ENCODE measurements at regions not wholly inside any gene's neighbourhood (a gene's known extent, or its start where the extent isn't known, plus 50 kb on each side); places are given as distances from the start of the nearest gene placed in this dataset.

- no peaks in the 10 kb centered on the region for H3K36me3 ChIP-seq
- no peak overlapping the region for H3K27ac ChIP-seq
- TF ChIP-seq CTCF (IDR thresholded peaks at IDR 0.05) = no peak
- no peaks in the 10 kb centered on the region for H3K4me1 ChIP-seq
- no peak for DNase-seq (ENCODE audit: low spot score)
- H3K9me3 ChIP-seq = no peaks in the 10 kb centered on the region
- H3K27me3 ChIP-seq = no peaks in the 10 kb centered on the region
- H3K4me3 ChIP-seq = no peak overlapping the region
Measured at GRCh38 chr20:63091901-63092659, 85.3 kb upstream of the BHLHE23 start.

GRCh38 chr20:63090682-63091571 is 84.2 kb upstream of the BHLHE23 start:
- Histone ChIP-seq H3K9me3 (no peaks in the 10 kb centered on the region), H3K27me3 (no peaks in the 10 kb centered on the region), H3K4me1 (no peaks in the 10 kb centered on the region), H3K27ac (no peak overlapping the region), H3K4me3 (no peak overlapping the region), H3K36me3 (no peaks in the 10 kb centered on the region)
- no peak for TF ChIP-seq CTCF (IDR thresholded peaks at IDR 0.05)
- DNase-seq (ENCODE audit: low spot score) = no peak

GRCh38 chr20:63090052-63090451 is 83.3 kb upstream of the BHLHE23 start:
- no peaks in the 10 kb centered on the region for H3K27me3 ChIP-seq
- no peak overlapping the region for H3K4me3 ChIP-seq
- H3K36me3 ChIP-seq = no peaks in the 10 kb centered on the region
- H3K9me3 ChIP-seq = no peaks in the 10 kb centered on the region
- no peak overlapping the region for H3K27ac ChIP-seq
- DNase-seq (ENCODE audit: low spot score) = no peak
- TF ChIP-seq CTCF (IDR thresholded peaks at IDR 0.05) = no peak
- no peaks in the 10 kb centered on the region for H3K4me1 ChIP-seq

GRCh38 chr20:63089051-63089907 is 82.5 kb upstream of the BHLHE23 start:
- no peak for DNase-seq (ENCODE audit: low spot score)
- Histone ChIP-seq H3K4me3 (no peak overlapping the region), H3K27ac (no peak overlapping the region), H3K9me3 (no peaks in the 10 kb centered on the region), H3K36me3 (no peaks in the 10 kb centered on the region), H3K27me3 (no peaks in the 10 kb centered on the region), H3K4me1 (no peaks in the 10 kb centered on the region)
- TF ChIP-seq CTCF (IDR thresholded peaks at IDR 0.05) = no peak

- H3K27me3 ChIP-seq = no peaks in the 10 kb centered on the region
- DNase-seq (ENCODE audit: low spot score) = no peak
- no peaks in the 10 kb centered on the region for H3K9me3 ChIP-seq
- no peak overlapping the region for H3K27ac ChIP-seq
- no peak overlapping the region for H3K4me3 ChIP-seq
- no peaks in the 10 kb centered on the region for H3K4me1 ChIP-seq
- H3K36me3 ChIP-seq = no peaks in the 10 kb centered on the region
- no peak for TF ChIP-seq CTCF (IDR thresholded peaks at IDR 0.05)
Measured at GRCh38 chr20:63087872-63088680, 81.3 kb upstream of the BHLHE23 start.
